Jurkat, Clone E6-1 (cell line): ENCODE measurements at regions not wholly inside any gene's neighbourhood (a gene's known extent, or its start where the extent isn't known, plus 50 kb on each side); places are given as distances from the start of the nearest gene placed in this dataset.

ENCODE experiments used
- DNase-seq: peaks from one replicate; pipeline ENCODE4 v3.0.0-alpha.2; 2011; ENCODE audit warnings: low read depth, low spot score
- H3K4me3 ChIP-seq: 2 replicates; pipeline ENCODE4 v1.5.1; 2011; ENCODE audit warnings: mild to moderate bottlenecking, low read length, control low read depth, moderate library complexity

GRCh38 chr10:78894089-78894840 is 174.5 kb upstream of the ZMIZ1 start:
- H3K4me3 ChIP-seq: no peak overlapping the region
- DNase-seq: no peak

- DNase-seq: no peak
- no peak overlapping the region for H3K4me3 ChIP-seq
These were observed 173.9 kb upstream of the ZMIZ1 start for GRCh38 chr10:78894841-78895195.

DNA sequence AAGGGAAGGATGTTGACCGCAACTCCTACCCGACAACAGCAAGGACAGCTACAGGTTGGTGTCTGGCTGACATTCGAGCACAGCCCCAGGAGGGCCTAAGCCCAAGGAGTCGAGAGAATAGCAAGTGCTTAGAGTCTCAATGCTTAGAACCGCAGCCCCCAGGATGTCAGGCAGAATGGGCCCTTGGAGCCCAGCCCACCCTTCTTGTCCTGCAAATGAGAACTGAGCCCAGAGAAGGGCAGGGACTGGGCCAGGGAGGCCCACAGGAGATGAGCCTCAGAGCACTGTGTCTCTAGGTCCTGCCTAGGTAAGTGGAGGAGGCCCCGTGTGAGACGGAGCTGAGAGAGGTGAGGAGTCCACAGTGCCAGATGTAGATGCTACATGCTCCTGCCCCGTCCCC is 173.3 kb upstream of the ZMIZ1 start:
- H3K4me3 ChIP-seq: no peak overlapping the region
- no peak for DNase-seq

DNA sequence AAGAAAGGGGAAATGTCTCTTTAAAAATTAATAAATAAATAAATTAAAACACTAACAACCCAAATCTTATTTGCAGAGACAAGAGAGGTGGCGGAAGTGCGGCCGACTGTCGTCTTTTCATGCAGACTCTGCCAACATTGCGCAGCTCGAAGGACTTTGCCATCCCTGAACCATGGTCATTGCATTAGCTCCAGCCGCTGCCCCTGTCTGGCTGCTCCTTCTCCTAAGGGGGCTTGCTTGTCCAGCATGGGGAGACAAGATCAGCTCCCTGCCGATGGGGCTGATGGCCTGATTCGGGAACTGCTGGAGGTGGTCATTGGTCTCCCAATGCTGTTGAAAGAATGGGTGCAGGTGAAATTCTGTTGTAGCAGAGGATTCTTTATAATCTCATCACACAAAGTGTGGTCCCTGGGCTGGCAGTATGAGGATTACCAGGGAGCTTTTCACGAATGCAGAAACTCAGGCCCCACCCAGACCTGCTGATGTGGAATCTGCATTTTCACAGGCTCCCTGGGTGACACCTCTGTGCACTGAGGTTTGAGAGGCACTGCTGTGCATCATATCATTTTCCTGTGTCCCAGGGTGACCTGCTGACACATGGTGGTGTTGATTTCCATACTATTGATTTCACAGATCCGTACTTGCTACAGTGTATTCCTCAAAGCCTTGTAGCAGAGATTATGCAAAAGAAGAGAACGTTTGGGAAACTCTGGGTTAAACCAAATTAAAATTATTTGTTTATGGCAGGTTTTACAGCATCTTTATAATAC is 172.4 kb upstream of the ZMIZ1 start:
- DNase-seq: no peak
- no peak overlapping the region for H3K4me3 ChIP-seq

DNA sequence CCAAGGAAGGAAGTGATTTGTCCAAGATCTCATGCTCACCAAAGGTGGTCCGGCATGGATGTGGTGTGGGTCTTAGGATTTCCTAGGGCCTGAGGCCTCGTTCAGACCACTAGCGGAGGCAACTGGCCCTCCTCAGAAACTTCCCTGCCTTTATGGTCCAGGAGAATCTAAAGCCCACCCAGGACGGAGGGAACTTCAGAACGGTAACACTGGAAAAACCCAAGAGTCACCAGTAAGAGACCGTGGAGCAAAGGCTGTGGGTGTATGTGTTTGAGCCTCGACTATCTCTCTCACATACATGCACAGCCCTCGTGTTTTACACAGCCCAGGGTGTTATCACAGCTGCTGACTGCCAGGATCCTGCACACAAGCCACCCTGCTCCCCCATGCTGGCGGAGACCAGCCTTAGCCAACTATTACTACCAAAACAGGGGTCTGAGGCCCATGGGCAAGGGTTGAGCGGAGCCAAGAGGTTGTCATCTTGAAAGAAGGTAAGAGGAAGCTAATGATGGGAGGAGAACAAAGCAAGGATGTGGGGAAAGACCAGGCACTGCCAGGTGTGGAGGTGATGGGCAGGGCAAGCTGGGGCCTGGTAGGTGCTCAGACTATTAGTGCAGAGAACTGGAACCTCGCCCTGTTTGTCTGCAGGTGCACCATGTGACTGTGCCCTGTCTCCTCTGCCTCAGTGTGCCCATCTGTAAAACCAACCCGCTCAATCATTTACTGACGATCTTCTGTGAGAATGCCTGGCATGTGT is 170.2 kb upstream of the ZMIZ1 start:
- no peak overlapping the region for H3K4me3 ChIP-seq
- no peak for DNase-seq

GRCh38 chr10:78899098-78899754 is 169.5 kb upstream of the ZMIZ1 start:
- no peak overlapping the region for H3K4me3 ChIP-seq
- DNase-seq: no peak

- DNase-seq: no peak
- no peak overlapping the region for H3K4me3 ChIP-seq
These were observed 168.6 kb upstream of the ZMIZ1 start for GRCh38 chr10:78899996-78900714.

DNA sequence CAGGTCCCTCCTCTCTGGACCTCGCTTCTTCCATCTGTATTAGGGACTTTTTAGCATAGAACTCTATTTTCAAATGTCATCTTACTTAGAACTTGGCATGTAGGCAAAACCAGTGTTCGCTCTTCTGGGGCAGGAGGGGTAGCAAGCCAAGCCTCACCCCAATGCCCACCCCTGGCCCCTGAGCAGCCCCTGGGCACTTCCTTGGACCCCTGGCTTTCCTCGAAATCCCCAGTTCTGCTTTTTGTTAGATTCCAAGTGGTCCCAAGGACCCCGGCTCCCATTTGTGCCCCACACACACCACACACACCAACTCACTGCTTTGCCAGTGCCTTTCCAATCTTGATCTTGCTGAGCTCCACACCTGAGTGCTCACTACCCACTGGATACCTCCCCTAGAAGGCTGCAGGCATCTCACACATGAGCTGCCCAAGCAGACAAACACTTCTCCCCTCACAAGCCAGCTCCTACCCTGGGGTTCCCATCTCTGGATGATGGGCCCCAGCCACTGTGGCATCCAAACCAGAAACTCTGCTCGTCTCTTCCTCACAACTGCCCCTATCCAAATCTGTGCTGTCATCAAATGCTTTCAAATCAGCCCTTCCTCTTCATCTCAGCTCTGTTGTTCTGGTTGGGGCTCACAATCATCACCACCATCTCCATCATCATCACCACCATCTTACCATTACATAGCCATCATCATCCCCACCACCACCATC is 167.9 kb upstream of the ZMIZ1 start:
- H3K4me3 ChIP-seq: no peak overlapping the region
- DNase-seq: no peak

- H3K4me3 ChIP-seq: no peak overlapping the region
- DNase-seq: no peak
These were observed 167.1 kb upstream of the ZMIZ1 start for GRCh38 chr10:78901694-78902093.

DNA sequence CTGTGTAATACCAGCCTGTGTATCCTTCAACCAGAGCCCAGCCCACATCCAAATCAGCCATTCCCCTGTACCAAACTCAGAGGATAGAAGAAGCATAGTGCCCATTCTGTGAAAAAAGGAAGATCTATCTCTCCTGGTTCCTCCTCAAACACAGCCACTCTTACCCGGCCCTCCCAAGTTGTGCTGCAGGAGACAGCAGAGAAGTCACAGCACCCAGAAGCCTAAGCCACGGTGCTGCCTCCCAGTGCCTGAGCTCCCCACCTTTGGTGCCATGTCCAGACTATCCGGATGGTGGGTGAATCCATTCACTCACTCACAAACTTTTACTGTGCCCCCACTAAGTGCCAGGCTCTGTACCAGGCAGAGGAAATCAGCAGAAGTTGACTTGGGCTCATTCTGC is 166.0 kb upstream of the ZMIZ1 start:
- DNase-seq: no peak

GRCh38 chr10:78903341-78903940 is 165.3 kb upstream of the ZMIZ1 start:
- H3K4me3 ChIP-seq: no peak overlapping the region
- DNase-seq: no peak

More for the DNA sequence above, 166.0 kb upstream of the ZMIZ1 start:
- no peak overlapping the region for H3K4me3 ChIP-seq

DNA sequence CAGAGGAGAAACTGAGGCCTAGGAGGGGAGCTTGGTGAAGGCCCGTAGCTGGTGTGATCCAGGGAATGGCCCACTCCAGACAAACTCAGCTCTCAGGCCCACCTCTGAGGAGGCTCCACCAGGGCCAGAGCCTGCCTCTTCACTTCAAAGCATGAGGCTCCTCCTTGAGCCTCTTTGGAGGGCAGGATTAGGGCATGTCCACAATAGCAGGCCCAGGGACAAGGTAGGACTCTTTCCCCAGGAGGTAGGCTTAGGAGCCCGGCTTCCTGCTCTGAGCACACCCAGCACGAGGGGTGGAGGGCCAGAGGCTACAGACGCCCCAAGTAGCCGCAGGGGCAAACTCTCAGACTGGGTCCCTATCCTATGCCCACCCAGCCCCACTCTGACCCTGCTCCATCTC is 164.6 kb upstream of the ZMIZ1 start:
- H3K4me3 ChIP-seq: no peak overlapping the region
- DNase-seq: no peak

DNA sequence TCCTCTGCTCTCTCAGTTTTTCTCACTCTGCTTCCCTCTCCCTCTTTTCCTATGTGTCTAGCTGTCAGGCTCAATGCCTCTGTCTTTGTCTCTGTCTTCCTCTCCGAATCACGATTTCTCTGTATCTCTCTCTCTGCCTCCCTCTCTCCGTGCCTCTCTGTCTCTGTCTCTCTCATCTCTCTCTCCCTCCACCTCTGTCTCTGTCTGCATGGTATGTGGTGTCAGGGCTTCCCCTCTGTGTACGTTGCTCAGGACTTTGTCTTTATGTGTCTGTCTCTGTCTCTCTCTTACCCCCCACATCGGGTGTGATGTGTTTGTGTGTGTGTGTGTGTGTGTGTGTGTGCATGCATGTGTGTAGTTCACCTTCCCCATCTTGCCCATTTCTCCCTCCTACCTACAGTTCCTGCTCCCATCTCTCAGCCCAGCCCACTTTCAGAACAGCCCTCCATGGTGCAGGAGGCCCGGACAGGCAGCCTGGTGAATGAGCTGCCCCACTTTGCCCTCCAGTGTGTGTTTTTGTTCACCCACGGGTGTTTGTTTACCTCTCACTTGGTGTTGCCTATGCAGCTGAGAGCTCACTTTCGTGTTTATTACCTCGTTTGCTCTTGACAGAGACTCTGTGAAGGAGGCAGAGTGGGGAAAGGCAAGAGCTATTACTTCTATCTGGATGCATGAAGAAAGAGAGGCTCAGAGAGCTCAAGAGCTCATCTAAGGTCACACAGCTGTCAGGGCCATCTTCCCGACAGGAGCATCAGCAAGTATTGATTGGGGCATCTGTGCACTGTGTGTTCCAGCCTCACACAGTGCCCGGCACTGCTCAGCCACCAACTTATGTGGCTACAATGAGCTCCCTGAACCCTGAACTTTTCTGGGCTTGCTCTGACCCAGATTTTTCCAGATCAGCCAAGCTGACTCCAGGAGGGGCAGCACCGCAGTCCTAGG is 163.5 kb upstream of the ZMIZ1 start:
- no peak for DNase-seq
- no peak overlapping the region for H3K4me3 ChIP-seq

GRCh38 chr10:78905957-78906308 is 162.8 kb upstream of the ZMIZ1 start:
- DNase-seq: no peak
- no peak overlapping the region for H3K4me3 ChIP-seq

GRCh38 chr10:78906734-78907390 is 161.9 kb upstream of the ZMIZ1 start:
- H3K4me3 ChIP-seq: no peak overlapping the region
- DNase-seq: no peak

- H3K4me3 ChIP-seq: no peak overlapping the region
These were observed 161.1 kb upstream of the ZMIZ1 start for GRCh38 chr10:78907551-78908211.

More at GRCh38 chr10:78907551-78908211, 161.1 kb upstream of the ZMIZ1 start:
- no peak for DNase-seq
